ENCODE measurements at regions not wholly inside any gene's neighbourhood (a gene's known extent, or its start where the extent isn't known, plus 50 kb on each side); places are given as distances from the start of the nearest gene placed in this dataset.
A peak's percentile ranks its signal among the peaks of the same experiment; 100 is the strongest.

GRCh38 chr9:71355884-71356283, 234.5 kb upstream of the TRPM3 start:
- Histone ChIP-seq H3K4me1 (ENCODE audit: low read depth, poor library complexity, severe bottlenecking) (peaks cover 32% of the 10 kb centered on the region), H3K27ac (no peak overlapping the region), H2AFZ (ENCODE audit: low read depth) (no peak overlapping the region), H3K9ac (no peak overlapping the region), H3K4me2 (no peak overlapping the region), H3K79me2 (ENCODE audit: insufficient read depth, low read depth) (no peaks in the 10 kb centered on the region), H3K27me3 (ENCODE audit: insufficient read depth, low read depth) (no peaks in the 10 kb centered on the region), H3K4me3 (IDR thresholded peaks at IDR 0.05; ENCODE audit: insufficient read depth, low read depth, low read length) (no peak overlapping the region), H3K36me3 (ENCODE audit: insufficient read depth) (no peaks in the 10 kb centered on the region), H4K20me1 (ENCODE audit: insufficient read depth) (no peaks in the 10 kb centered on the region)
- no peak for TF ChIP-seq CTCF (conservative IDR thresholded peaks at IDR 0.05; ENCODE audit: low read depth, low read length)

- no peak overlapping the region for H3K4me3 ChIP-seq (IDR thresholded peaks at IDR 0.05; ENCODE audit: insufficient read depth, low read depth, low read length)
- no peaks in the 10 kb centered on the region for H3K36me3 ChIP-seq (ENCODE audit: insufficient read depth)
- H3K27me3 ChIP-seq (ENCODE audit: insufficient read depth, low read depth): no peaks in the 10 kb centered on the region
- no peak overlapping the region for H2AFZ ChIP-seq (ENCODE audit: low read depth)
- no peak for TF ChIP-seq CTCF (conservative IDR thresholded peaks at IDR 0.05; ENCODE audit: low read depth, low read length)
- H3K4me1 ChIP-seq (ENCODE audit: low read depth, poor library complexity, severe bottlenecking): peaks cover 37% of the 10 kb centered on the region
- H3K79me2 ChIP-seq (ENCODE audit: insufficient read depth, low read depth): no peaks in the 10 kb centered on the region
- no peak overlapping the region for H3K9ac ChIP-seq
- H3K4me2 ChIP-seq: peak overlapping the region; percentile 51
- H3K27ac ChIP-seq: peak overlapping the region; percentile 50; the same call in 1 of the 2 replicates
- no peaks in the 10 kb centered on the region for H4K20me1 ChIP-seq (ENCODE audit: insufficient read depth)
These were observed 232.3 kb upstream of the TRPM3 start for GRCh38 chr9:71353720-71354119.

DNA sequence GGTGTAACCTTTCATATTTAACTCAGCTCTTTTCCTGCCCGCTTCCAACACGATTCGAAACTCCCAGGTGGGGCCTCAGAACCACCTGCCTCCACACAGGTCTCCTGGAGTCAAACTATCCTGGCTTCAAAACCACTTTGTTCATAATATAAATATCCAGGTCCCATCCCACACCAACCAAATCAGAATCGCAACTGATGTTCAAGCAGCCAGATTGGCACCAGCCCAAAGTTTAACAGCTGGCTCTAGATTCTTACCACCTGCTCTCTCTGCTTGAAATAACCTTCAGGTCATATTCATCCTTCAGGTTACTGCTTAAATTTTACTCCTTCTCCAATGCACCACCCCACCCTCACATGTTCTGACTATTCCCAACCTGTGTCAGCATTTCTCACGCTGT, 231.4 kb upstream of the TRPM3 start:
- H3K4me1 ChIP-seq (ENCODE audit: low read depth, poor library complexity, severe bottlenecking): peaks cover 37% of the 10 kb centered on the region
- TF ChIP-seq CTCF (conservative IDR thresholded peaks at IDR 0.05; ENCODE audit: low read depth, low read length): no peak
- no peaks in the 10 kb centered on the region for H3K27me3 ChIP-seq (ENCODE audit: insufficient read depth, low read depth)
- no peak overlapping the region for H3K9ac ChIP-seq
- no peaks in the 10 kb centered on the region for H3K36me3 ChIP-seq (ENCODE audit: insufficient read depth)
- H2AFZ ChIP-seq (ENCODE audit: low read depth): no peak overlapping the region
- no peaks in the 10 kb centered on the region for H3K79me2 ChIP-seq (ENCODE audit: insufficient read depth, low read depth)
- no peak overlapping the region for H3K4me3 ChIP-seq (IDR thresholded peaks at IDR 0.05; ENCODE audit: insufficient read depth, low read depth, low read length)
- peak overlapping the region; percentile 51 for H3K4me2 ChIP-seq
- H3K27ac ChIP-seq: peak overlapping the region; percentile 50; the same call in 1 of the 2 replicates
- H4K20me1 ChIP-seq (ENCODE audit: insufficient read depth): no peaks in the 10 kb centered on the region

DNA sequence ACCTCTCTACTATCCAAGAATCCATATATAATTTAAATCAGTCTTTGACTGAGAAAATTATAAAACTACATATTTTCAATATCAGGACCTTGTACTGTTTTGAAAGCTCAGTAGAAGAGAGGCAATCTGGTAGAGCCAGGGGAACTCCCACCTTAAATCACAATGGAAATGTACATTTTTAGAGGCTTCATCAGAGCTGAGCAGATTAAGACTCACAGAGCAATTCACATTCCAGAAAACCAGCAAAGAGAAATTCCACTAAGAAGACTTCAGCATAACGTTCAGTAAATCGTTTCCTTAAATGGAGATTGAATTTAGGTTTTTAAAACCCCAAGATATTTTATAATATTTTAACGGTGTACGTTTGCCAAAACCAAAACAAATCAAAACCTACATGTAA, 227.8 kb upstream of the TRPM3 start:
- Histone ChIP-seq H2AFZ (ENCODE audit: low read depth) (no peak overlapping the region), H3K4me1 (ENCODE audit: low read depth, poor library complexity, severe bottlenecking) (peaks cover 28% of the 10 kb centered on the region), H4K20me1 (ENCODE audit: insufficient read depth) (no peaks in the 10 kb centered on the region), H3K36me3 (ENCODE audit: insufficient read depth) (no peaks in the 10 kb centered on the region), H3K4me2 (no peak overlapping the region), H3K4me3 (IDR thresholded peaks at IDR 0.05; ENCODE audit: insufficient read depth, low read depth, low read length) (no peak overlapping the region), H3K27me3 (ENCODE audit: insufficient read depth, low read depth) (no peaks in the 10 kb centered on the region), H3K9ac (no peak overlapping the region), H3K27ac (no peak overlapping the region), H3K79me2 (ENCODE audit: insufficient read depth, low read depth) (no peaks in the 10 kb centered on the region)
- TF ChIP-seq CTCF (conservative IDR thresholded peaks at IDR 0.05; ENCODE audit: low read depth, low read length): no peak
